Karpas-422 (cell line): ENCODE measurements at regions not wholly inside any gene's neighbourhood (a gene's known extent, or its start where the extent isn't known, plus 50 kb on each side); places are given as distances from the start of the nearest gene placed in this dataset.
"Not testable (repeated sequence)": the region's sequence is repeated elsewhere in the genome, so short reads cannot be mapped to it uniquely, and the experiment has no call there.

Source experiments
- DNase-seq: peaks from one replicate; pipeline ENCODE4 v3.0.0-alpha.2; 2015
- H2AFZ ChIP-seq: fragments of 200-600 bp; sonication (generic); 2 replicates; pipeline ENCODE4 v1.6.1; 2014; ENCODE audit warnings: antibody characterized with exemption, low read length, mixed read lengths
- H3K27ac ChIP-seq: fragments of 200-600 bp; sonication (generic); 2 replicates; pipeline ENCODE4 v1.5.1; 2014; ENCODE audit warnings: mild to moderate bottlenecking, low read length, moderate library complexity
- H3K27me3 ChIP-seq: fragments of 200-600 bp; sonication (generic); 2 replicates; pipeline ENCODE4 v1.6.1; 2014; ENCODE audit warnings: low read length, mixed read lengths
- H3K36me3 ChIP-seq: fragments of 200-600 bp; sonication (generic); 2 replicates; pipeline ENCODE4 v1.6.1; 2014; ENCODE audit warnings: low read length, mixed read lengths; ENCODE audit not compliant: insufficient read depth
- H3K4me1 ChIP-seq: fragments of 200-600 bp; sonication (generic); 2 replicates; pipeline ENCODE4 v1.6.1; 2014; ENCODE audit warnings: mild to moderate bottlenecking, low read length, mixed read lengths
- H3K4me2 ChIP-seq: fragments of 200-600 bp; sonication (generic); 2 replicates; pipeline ENCODE4 v1.6.1; 2014; ENCODE audit warnings: low read length, low read depth, mild to moderate bottlenecking; ENCODE audit not compliant: poor library complexity, severe bottlenecking
- H3K4me3 ChIP-seq: fragments of 200-600 bp; sonication (generic); 2 replicates; pipeline ENCODE4 v1.5.1; 2014; ENCODE audit warnings: mild to moderate bottlenecking, antibody characterized with exemption, low read length, mixed read lengths
- H3K79me2 ChIP-seq: fragments of 200-600 bp; sonication (generic); 2 replicates; pipeline ENCODE4 v1.6.1; 2014; ENCODE audit warnings: mild to moderate bottlenecking, low read length, mixed read lengths
- H3K9ac ChIP-seq: fragments of 200-600 bp; sonication (generic); 2 replicates; pipeline ENCODE4 v1.6.0; 2014; ENCODE audit warnings: low read length
- H3K9me2 ChIP-seq: fragments of 200-600 bp; sonication (generic), shearing (Covaris generic); replicated peaks from 2 replicates; pipeline ENCODE4 v1.6.0; 2014; ENCODE audit warnings: mild to moderate bottlenecking, low read length, moderate library complexity; ENCODE audit not compliant: insufficient read depth
- H3K9me3 ChIP-seq: fragments of 300-700, 200-600 bp; sonication (generic); 2 replicates; pipeline ENCODE4 v1.6.1; 2014; ENCODE audit warnings: low read length, mixed read lengths
- H4K20me1 ChIP-seq: fragments of 200-600 bp; sonication (generic); 2 replicates; pipeline ENCODE4 v1.6.1; 2014; ENCODE audit warnings: mild to moderate bottlenecking, antibody characterized with exemption, low read length, low read depth; ENCODE audit not compliant: insufficient read depth

GRCh38 chr17:21511363-21512195 is 135.4 kb downstream of the KCNJ12 start:
- no peak overlapping the region for H3K4me2 ChIP-seq
- no peaks in the 10 kb centered on the region for H3K9me2 ChIP-seq
- no peaks in the 10 kb centered on the region for H3K36me3 ChIP-seq
- peaks cover 15% of the 10 kb centered on the region for H3K4me1 ChIP-seq
- no peak overlapping the region for H3K27ac ChIP-seq
- peak; percentile 80 for DNase-seq
- H2AFZ ChIP-seq = no peak overlapping the region
- H3K9me3 ChIP-seq = no peaks in the 10 kb centered on the region
- H3K4me3 ChIP-seq = no peak overlapping the region
- no peak overlapping the region for H3K9ac ChIP-seq
- no peaks in the 10 kb centered on the region for H3K27me3 ChIP-seq
- H4K20me1 ChIP-seq = no peaks in the 10 kb centered on the region
- no peaks in the 10 kb centered on the region for H3K79me2 ChIP-seq

- no peaks in the 10 kb centered on the region for H3K9me2 ChIP-seq
- H3K4me3 ChIP-seq = no peak overlapping the region
- H3K9ac ChIP-seq = no peak overlapping the region
- peak overlapping the region; percentile 23 for H3K4me2 ChIP-seq
- H3K79me2 ChIP-seq = no peaks in the 10 kb centered on the region
- no peaks in the 10 kb centered on the region for H3K36me3 ChIP-seq
- no peaks in the 10 kb centered on the region for H4K20me1 ChIP-seq
- no peaks in the 10 kb centered on the region for H3K9me3 ChIP-seq
- peaks cover 15% of the 10 kb centered on the region for H3K4me1 ChIP-seq
- H3K27ac ChIP-seq = no peak overlapping the region
- H3K27me3 ChIP-seq = no peaks in the 10 kb centered on the region
- no peak for DNase-seq
- H2AFZ ChIP-seq = no peak overlapping the region
These were observed 136.3 kb downstream of the KCNJ12 start for GRCh38 chr17:21512307-21513011.

- Histone ChIP-seq H3K9me2 (no peaks in the 10 kb centered on the region), H3K27me3 (no peaks in the 10 kb centered on the region), H3K27ac (no peak overlapping the region), H3K9me3 (no peaks in the 10 kb centered on the region), H3K79me2 (no peaks in the 10 kb centered on the region), H3K9ac (no peak overlapping the region), H3K36me3 (no peaks in the 10 kb centered on the region), H2AFZ (no peak overlapping the region), H3K4me2 (peak overlapping the region; percentile 23), H3K4me1 (peaks cover 9% of the 10 kb centered on the region), H3K4me3 (no peak overlapping the region), H4K20me1 (no peaks in the 10 kb centered on the region)
- peak; percentile 90 for DNase-seq
These were observed 136.9 kb downstream of the KCNJ12 start for GRCh38 chr17:21513012-21513570.

- H2AFZ ChIP-seq, H3K9ac ChIP-seq, H3K4me1 ChIP-seq, H3K27ac ChIP-seq, H3K36me3 ChIP-seq, H3K9me2 ChIP-seq, H3K4me3 ChIP-seq, H3K4me2 ChIP-seq, H3K79me2 ChIP-seq, H4K20me1 ChIP-seq, H3K9me3 ChIP-seq, DNase-seq, H3K27me3 ChIP-seq: not testable (repeated sequence)
These were observed 138.4 kb downstream of the KCNJ12 start for GRCh38 chr17:21514567-21514966.

GRCh38 chr17:21517538-21518293 is 141.6 kb downstream of the KCNJ12 start:
- H2AFZ ChIP-seq = no peak overlapping the region

GRCh38 chr17:21522755-21523336 is 146.7 kb downstream of the KCNJ12 start:
- Histone ChIP-seq H3K9me2 (no peaks in the 10 kb centered on the region), H3K36me3 (no peaks in the 10 kb centered on the region), H3K27ac (no peak overlapping the region), H3K4me1 (peaks cover 2% of the 10 kb centered on the region; the same call in 1 of the 2 replicates), H3K27me3 (no peaks in the 10 kb centered on the region), H3K9me3 (no peaks in the 10 kb centered on the region), H3K4me2 (no peak overlapping the region), H3K4me3 (no peak overlapping the region), H2AFZ (no peak overlapping the region), H3K9ac (no peak overlapping the region), H4K20me1 (no peaks in the 10 kb centered on the region), H3K79me2 (no peaks in the 10 kb centered on the region)
- DNase-seq = no peak

More at GRCh38 chr17:21517538-21518293, 141.6 kb downstream of the KCNJ12 start:
- H3K79me2 ChIP-seq = no peaks in the 10 kb centered on the region
- no peaks in the 10 kb centered on the region for H4K20me1 ChIP-seq
- no peak overlapping the region for H3K4me2 ChIP-seq
- H3K4me1 ChIP-seq = peaks cover 6% of the 10 kb centered on the region
- no peaks in the 10 kb centered on the region for H3K27me3 ChIP-seq
- no peak overlapping the region for H3K9ac ChIP-seq
- no peak for DNase-seq
- no peak overlapping the region for H3K4me3 ChIP-seq
- no peaks in the 10 kb centered on the region for H3K36me3 ChIP-seq
- no peaks in the 10 kb centered on the region for H3K9me2 ChIP-seq
- H3K27ac ChIP-seq = no peak overlapping the region
- no peaks in the 10 kb centered on the region for H3K9me3 ChIP-seq

GRCh38 chr17:21523497-21524210 is 147.5 kb downstream of the KCNJ12 start:
- Histone ChIP-seq H3K79me2 (no peaks in the 10 kb centered on the region), H3K4me1 (peaks cover 2% of the 10 kb centered on the region; the same call in 1 of the 2 replicates), H2AFZ (0 out of 2 replicates have a peak overlapping the region, but pooled peaks have one; percentile 15), H3K9ac (no peak overlapping the region), H3K27me3 (no peaks in the 10 kb centered on the region), H3K36me3 (no peaks in the 10 kb centered on the region), H3K9me2 (no peaks in the 10 kb centered on the region), H3K4me3 (no peak overlapping the region), H3K9me3 (no peaks in the 10 kb centered on the region), H4K20me1 (no peaks in the 10 kb centered on the region), H3K4me2 (peak overlapping the region; percentile 13), H3K27ac (no peak overlapping the region)
- no peak for DNase-seq
